Lung (tissue), 11 donors: ENCODE measurements at regions not wholly inside any gene's neighbourhood (a gene's known extent, or its start where the extent isn't known, plus 50 kb on each side); places are given as distances from the start of the nearest gene placed in this dataset.

ENCODE experiments used
- ATAC-seq: fragments of 200-7000 bp; cut with Tn5 transposase; one replicate; pipeline ENCODE4 v1.9.1; 2020; ENCODE audit warnings: moderate number of reproducible peaks; ENCODE audit not compliant: insufficient read depth, low FRiP score
- DNase-seq, 3 donors: peaks; one replicate each; pipeline ENCODE4 v3.0.0-alpha.2; 2013 to 2017
- H3K27ac ChIP-seq, 2 donors: one replicate each; pipeline ENCODE4 v1.5.1; 2013; ENCODE audit warnings: mild to moderate bottlenecking in 2 of 2, moderate library complexity in 2 of 2, control low read depth in 1 of 2, inconsistent platforms in 1 of 2, low read depth in 1 of 2, low read length in 1 of 2
- H3K27me3 ChIP-seq, 3 donors: one replicate each; pipeline ENCODE4 v1.5.1; 2013; ENCODE audit warnings: low read length in 2 of 3; ENCODE audit not compliant: control insufficient read depth in 3 of 3, insufficient read depth in 3 of 3
- H3K36me3 ChIP-seq, 4 donors: one replicate each; pipeline ENCODE4 v1.5.1; 2013; ENCODE audit warnings: low read length in 4 of 4, mild to moderate bottlenecking in 1 of 4, moderate library complexity in 1 of 4; ENCODE audit not compliant: control insufficient read depth in 4 of 4, insufficient read depth in 4 of 4
- H3K4me1 ChIP-seq, 5 donors: one replicate each; pipeline ENCODE4 v1.5.1; 2013; ENCODE audit warnings: low read length in 5 of 5, mild to moderate bottlenecking in 2 of 5, moderate library complexity in 1 of 5; ENCODE audit not compliant: control insufficient read depth in 5 of 5, insufficient read depth in 5 of 5
- H3K4me3 ChIP-seq: one replicate; pipeline ENCODE4 v1.5.1; 2013; ENCODE audit warnings: mild to moderate bottlenecking, control low read depth, moderate library complexity
- H3K9ac ChIP-seq, 2 donors: one replicate each; pipeline ENCODE4 v1.5.1; 2013; ENCODE audit warnings: low read length in 2 of 2, control low read depth in 1 of 2; ENCODE audit not compliant: insufficient read depth in 1 of 2
- H3K9me3 ChIP-seq, 4 donors: one replicate each; pipeline ENCODE4 v1.5.1; 2013; ENCODE audit warnings: low read length in 3 of 4, mild to moderate bottlenecking in 1 of 4, moderate library complexity in 1 of 4; ENCODE audit not compliant: control insufficient read depth in 4 of 4, insufficient read depth in 3 of 4
- CTCF ChIP-seq: IDR thresholded peaks from 2 replicates; pipeline ENCODE4 v1.5.1; 2012; ENCODE audit warnings: mild to moderate bottlenecking; ENCODE audit errors: control extremely low read depth, extremely low read depth
- WGBS, 2 donors: extraction: QIAGEN DNeasy Blood & Tissue Kit; methylation state at CpG; one replicate each; pipeline ENCODE4 v1.1.7; 2013; 5-methylcytosine and 5-hydroxymethylcytosine counted together
- donor health status: control.
- donor health status: control.
- donor health status: Bipolar disorder and iron deficiency.
- donor health status: healthy.
- donor health status: DM: yes; HTN: yes; CAD: no.

GRCh38 chr6:166687879-166688205 is 60.8 kb upstream of the RPS6KA2 start:
- 78 to 84% methylated on average over 6 of the region's 6 CpGs for WGBS, 2 donors
- H3K27ac ChIP-seq, result no peak overlapping the region
- no peak for TF ChIP-seq CTCF
- H3K36me3 ChIP-seq, result no peaks in the 10 kb centered on the region
- peaks cover 0 to 8% (median 3%) of the 10 kb centered on the region in 5 donors for H3K4me1 ChIP-seq
- H3K9me3 ChIP-seq, result no peaks in the 10 kb centered on the region
- no peak overlapping the region for H3K4me3 ChIP-seq
- H3K27me3 ChIP-seq, result no peaks in the 10 kb centered on the region
- H3K9ac ChIP-seq, result no peak overlapping the region
- DNase-seq, result no peak
- ATAC-seq, result no peak

- Histone ChIP-seq H3K4me3 (no peak overlapping the region), H3K27ac (no peak overlapping the region), H3K9ac (no peak overlapping the region), H3K27me3 (no peaks in the 10 kb centered on the region), H3K9me3 (no peaks in the 10 kb centered on the region), H3K4me1 (peaks cover 0 to 8% (median 3%) of the 10 kb centered on the region in 5 donors), H3K36me3 (no peaks in the 10 kb centered on the region)
- ATAC-seq, result no peak
- 85 to 88% methylated on average over 21 of the region's 21 CpGs for WGBS, 2 donors
- no peak for TF ChIP-seq CTCF
- no peak for DNase-seq
Measured at GRCh38 chr6:166687070-166687878, 60.2 kb upstream of the RPS6KA2 start.

- Histone ChIP-seq H3K4me1 (peaks cover 0 to 8% (median under 1%) of the 10 kb centered on the region in 5 donors), H3K4me3 (no peak overlapping the region), H3K9me3 (no peaks in the 10 kb centered on the region), H3K9ac (no peak overlapping the region), H3K36me3 (no peaks in the 10 kb centered on the region), H3K27ac (no peak overlapping the region), H3K27me3 (no peaks in the 10 kb centered on the region)
- WGBS, 2 donors, result 93 to 100% methylated on average over 2 of the region's 2 CpGs
- DNase-seq (no peak), ATAC-seq (no peak)
- TF ChIP-seq CTCF, result no peak
Measured at GRCh38 chr6:166686317-166686716, 59.3 kb upstream of the RPS6KA2 start.

GRCh38 chr6:166684866-166685265 is 57.8 kb upstream of the RPS6KA2 start:
- TF ChIP-seq CTCF, result no peak
- 88 to 89% methylated on average over 8 of the region's 8 CpGs for WGBS, 2 donors
- H3K27me3 ChIP-seq, result no peaks in the 10 kb centered on the region
- no peaks in the 10 kb centered on the region for H3K36me3 ChIP-seq
- no peak overlapping the region for H3K27ac ChIP-seq
- H3K9me3 ChIP-seq, result no peaks in the 10 kb centered on the region
- no peak overlapping the region for H3K9ac ChIP-seq
- ATAC-seq (no peak), DNase-seq (no peak)
- peaks cover 0 to 8% (median 0%) of the 10 kb centered on the region in 5 donors for H3K4me1 ChIP-seq
- no peak overlapping the region for H3K4me3 ChIP-seq
